SU-DHL-6 (cell line): ENCODE measurements at regions not wholly inside any gene's neighbourhood (a gene's known extent, or its start where the extent isn't known, plus 50 kb on each side); places are given as distances from the start of the nearest gene placed in this dataset.

Experiments used
- EZH2phosphoT487 ChIP-seq: fragments of 200-600 bp; sonication (generic), shearing (Covaris generic); conservative IDR thresholded peaks from 2 replicates; pipeline ENCODE4 v1.6.1; 2018; ENCODE audit warnings: mild to moderate bottlenecking, antibody characterized with exemption, low read length, moderate library complexity, mixed read lengths
- TF ChIP-seq, protein P1 (sequence below): fragments of 200-600 bp; sonication (generic); IDR thresholded peaks from one replicate; pipeline ENCODE4 v1.5.1; 2017; ENCODE audit warnings: antibody characterized with exemption, mild to moderate bottlenecking, low read length, moderate library complexity; ENCODE audit not compliant: insufficient read depth, poor library complexity, severe bottlenecking

DNA sequence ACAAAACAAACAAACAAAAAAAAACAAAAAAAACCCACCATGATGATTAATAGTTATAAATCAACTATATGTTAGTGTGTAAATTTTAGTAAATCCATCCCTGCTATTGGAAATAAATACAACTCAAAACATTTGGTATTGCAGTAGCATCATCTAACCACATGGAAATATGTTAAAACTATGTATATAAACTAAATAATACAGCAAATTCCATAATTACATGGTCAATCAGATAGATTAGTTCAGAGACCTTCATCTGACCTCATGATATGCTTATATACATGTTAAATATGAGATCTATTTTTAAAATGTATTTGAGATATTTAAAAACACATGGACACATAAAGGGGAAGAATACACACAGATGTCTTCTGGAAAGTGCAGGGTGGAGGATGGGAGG is 384.2 kb downstream of the TMX3 start:
- TF ChIP-seq, protein P1, sequence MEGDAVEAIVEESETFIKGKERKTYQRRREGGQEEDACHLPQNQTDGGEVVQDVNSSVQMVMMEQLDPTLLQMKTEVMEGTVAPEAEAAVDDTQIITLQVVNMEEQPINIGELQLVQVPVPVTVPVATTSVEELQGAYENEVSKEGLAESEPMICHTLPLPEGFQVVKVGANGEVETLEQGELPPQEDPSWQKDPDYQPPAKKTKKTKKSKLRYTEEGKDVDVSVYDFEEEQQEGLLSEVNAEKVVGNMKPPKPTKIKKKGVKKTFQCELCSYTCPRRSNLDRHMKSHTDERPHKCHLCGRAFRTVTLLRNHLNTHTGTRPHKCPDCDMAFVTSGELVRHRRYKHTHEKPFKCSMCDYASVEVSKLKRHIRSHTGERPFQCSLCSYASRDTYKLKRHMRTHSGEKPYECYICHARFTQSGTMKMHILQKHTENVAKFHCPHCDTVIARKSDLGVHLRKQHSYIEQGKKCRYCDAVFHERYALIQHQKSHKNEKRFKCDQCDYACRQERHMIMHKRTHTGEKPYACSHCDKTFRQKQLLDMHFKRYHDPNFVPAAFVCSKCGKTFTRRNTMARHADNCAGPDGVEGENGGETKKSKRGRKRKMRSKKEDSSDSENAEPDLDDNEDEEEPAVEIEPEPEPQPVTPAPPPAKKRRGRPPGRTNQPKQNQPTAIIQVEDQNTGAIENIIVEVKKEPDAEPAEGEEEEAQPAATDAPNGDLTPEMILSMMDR = no peak
- TF ChIP-seq EZH2phosphoT487 = no peak
